Mammary epithelial cell (primary cell): ENCODE measurements at regions not wholly inside any gene's neighbourhood (a gene's known extent, or its start where the extent isn't known, plus 50 kb on each side); places are given as distances from the start of the nearest gene placed in this dataset.

Experiments used
- EZH2 ChIP-seq: IDR thresholded peaks from 2 replicates; pipeline ENCODE4 v1.6.1; 2012; ENCODE audit warnings: low read length, inconsistent platforms, borderline replicate concordance
- TF ChIP-seq, protein P1 (sequence below), 2 donors: IDR thresholded peaks in 1 of 2; conservative IDR thresholded peaks in 1 of 2; 2 replicates each; pipeline ENCODE4 v1.5.1; 2011 to 2012; ENCODE audit warnings: inconsistent platforms in 2 of 2, low read length in 2 of 2, mild to moderate bottlenecking in 2 of 2, control low read depth in 1 of 2, low read depth in 1 of 2; ENCODE audit not compliant: insufficient read depth in 1 of 2; ENCODE audit errors: extremely low read depth in 1 of 2

DNA sequence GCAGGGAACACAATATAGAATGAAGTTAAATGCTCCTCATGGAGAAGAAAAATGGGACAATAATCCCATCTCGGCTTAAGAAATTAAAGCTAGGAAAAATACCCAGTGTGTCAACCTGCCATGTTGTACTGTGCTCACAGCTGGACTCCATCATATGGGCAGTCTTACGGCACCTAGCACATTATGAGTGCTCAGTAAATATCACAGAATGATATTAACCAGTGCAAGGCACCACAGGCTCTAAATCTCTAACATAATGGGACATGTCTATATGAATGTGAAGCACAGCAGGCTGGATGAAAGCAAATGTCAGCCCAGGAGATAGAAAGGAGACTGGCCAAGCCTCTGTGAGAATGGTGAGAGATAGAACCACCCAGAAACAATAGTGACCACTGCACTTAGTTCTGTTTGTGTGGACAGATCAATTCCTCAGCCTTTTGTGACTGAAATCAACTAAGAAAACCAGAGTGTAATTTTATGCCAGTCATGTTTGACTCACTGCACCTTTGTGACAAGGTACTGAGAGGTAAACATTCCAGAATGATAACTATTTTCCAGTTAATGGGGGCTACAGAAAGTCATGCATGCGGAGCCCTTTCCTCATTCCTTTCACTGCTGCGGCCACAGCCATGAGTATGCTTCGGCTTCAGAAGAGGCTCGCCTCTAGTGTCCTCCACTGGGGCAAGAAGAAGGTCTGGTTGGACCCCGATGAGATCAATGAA lies 140.4 kb upstream of the CDH6 start:
- TF ChIP-seq, protein P1, sequence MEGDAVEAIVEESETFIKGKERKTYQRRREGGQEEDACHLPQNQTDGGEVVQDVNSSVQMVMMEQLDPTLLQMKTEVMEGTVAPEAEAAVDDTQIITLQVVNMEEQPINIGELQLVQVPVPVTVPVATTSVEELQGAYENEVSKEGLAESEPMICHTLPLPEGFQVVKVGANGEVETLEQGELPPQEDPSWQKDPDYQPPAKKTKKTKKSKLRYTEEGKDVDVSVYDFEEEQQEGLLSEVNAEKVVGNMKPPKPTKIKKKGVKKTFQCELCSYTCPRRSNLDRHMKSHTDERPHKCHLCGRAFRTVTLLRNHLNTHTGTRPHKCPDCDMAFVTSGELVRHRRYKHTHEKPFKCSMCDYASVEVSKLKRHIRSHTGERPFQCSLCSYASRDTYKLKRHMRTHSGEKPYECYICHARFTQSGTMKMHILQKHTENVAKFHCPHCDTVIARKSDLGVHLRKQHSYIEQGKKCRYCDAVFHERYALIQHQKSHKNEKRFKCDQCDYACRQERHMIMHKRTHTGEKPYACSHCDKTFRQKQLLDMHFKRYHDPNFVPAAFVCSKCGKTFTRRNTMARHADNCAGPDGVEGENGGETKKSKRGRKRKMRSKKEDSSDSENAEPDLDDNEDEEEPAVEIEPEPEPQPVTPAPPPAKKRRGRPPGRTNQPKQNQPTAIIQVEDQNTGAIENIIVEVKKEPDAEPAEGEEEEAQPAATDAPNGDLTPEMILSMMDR (conservative IDR thresholded peaks at IDR 0.05 in 1 of 2, IDR thresholded peaks at IDR 0.05 in 1 of 2; ENCODE audit: extremely low read depth in 1 of 2, insufficient read depth in 1 of 2, low read depth in 1 of 2, low read length in 2 of 2), result no peak
- TF ChIP-seq EZH2, result no peak
